ENCODE measurements at regions not wholly inside any gene's neighbourhood (a gene's known extent, or its start where the extent isn't known, plus 50 kb on each side); places are given as distances from the start of the nearest gene placed in this dataset.
"Not testable (repeated sequence)": the region's sequence is repeated elsewhere in the genome, so short reads cannot be mapped to it uniquely, and the experiment has no call there.

- no peak overlapping the region for H3K27ac Mint-ChIP-seq
- peaks cover 8% of the 10 kb centered on the region for H3K27me3 Mint-ChIP-seq
- H3K4me3 Mint-ChIP-seq = no peak overlapping the region
These were observed 497.4 kb downstream of the DISC1 start for GRCh38 chr1:232123775-232124659.

GRCh38 chr1:232117903-232118302 is 491.3 kb downstream of the DISC1 start:
- H3K36me3 Mint-ChIP-seq, H3K27me3 Mint-ChIP-seq, H3K27ac Mint-ChIP-seq, DNase-seq, CTCF ChIA-PET, H3K9me3 Mint-ChIP-seq, H3K4me1 Mint-ChIP-seq, H3K4me3 Mint-ChIP-seq: not testable (repeated sequence)

More at GRCh38 chr1:232123775-232124659, 497.4 kb downstream of the DISC1 start:
- DNase-seq = no peak
- Mint-ChIP-seq H3K9me3 (no peaks in the 10 kb centered on the region), H3K36me3 (no peaks in the 10 kb centered on the region), H3K4me1 (no peaks in the 10 kb centered on the region)
- CTCF ChIA-PET = no interaction called here

GRCh38 chr1:232114985-232115384 is 488.4 kb downstream of the DISC1 start:
- no peak overlapping the region for H3K27ac Mint-ChIP-seq
- no peaks in the 10 kb centered on the region for H3K36me3 Mint-ChIP-seq
- peaks cover 10% of the 10 kb centered on the region for H3K27me3 Mint-ChIP-seq
- H3K9me3 Mint-ChIP-seq = no peaks in the 10 kb centered on the region
- no peaks in the 10 kb centered on the region for H3K4me1 Mint-ChIP-seq
- CTCF ChIA-PET = no interaction called here
- DNase-seq = no peak
- no peak overlapping the region for H3K4me3 Mint-ChIP-seq

- Mint-ChIP-seq H3K36me3 (no peaks in the 10 kb centered on the region), H3K4me3 (no peak overlapping the region), H3K27ac (no peak overlapping the region), H3K4me1 (no peaks in the 10 kb centered on the region), H3K9me3 (no peaks in the 10 kb centered on the region), H3K27me3 (peaks cover 13% of the 10 kb centered on the region)
- CTCF ChIA-PET = no interaction called here
- no peak for DNase-seq
These were observed 485.5 kb downstream of the DISC1 start for GRCh38 chr1:232112076-232112475.

- no peak for DNase-seq
- H3K4me3 Mint-ChIP-seq = no peak overlapping the region
- no peaks in the 10 kb centered on the region for H3K36me3 Mint-ChIP-seq
- no peak overlapping the region for H3K27ac Mint-ChIP-seq
- CTCF ChIA-PET = no interaction called here
- no peaks in the 10 kb centered on the region for H3K4me1 Mint-ChIP-seq
- H3K9me3 Mint-ChIP-seq = no peaks in the 10 kb centered on the region
- peaks cover 13% of the 10 kb centered on the region for H3K27me3 Mint-ChIP-seq
These were observed 485.0 kb downstream of the DISC1 start for GRCh38 chr1:232111611-232112010.

GRCh38 chr1:232110281-232111090 is 483.9 kb downstream of the DISC1 start:
- Mint-ChIP-seq H3K27ac (no peak overlapping the region), H3K9me3 (no peaks in the 10 kb centered on the region), H3K4me1 (no peaks in the 10 kb centered on the region), H3K27me3 (peaks cover 13% of the 10 kb centered on the region), H3K36me3 (no peaks in the 10 kb centered on the region), H3K4me3 (no peak overlapping the region)
- CTCF ChIA-PET = no interaction called here
- no peak for DNase-seq

- no peak overlapping the region for H3K4me3 Mint-ChIP-seq
- CTCF ChIA-PET = no interaction called here
- H3K36me3 Mint-ChIP-seq = no peaks in the 10 kb centered on the region
- H3K27me3 Mint-ChIP-seq = peaks cover 13% of the 10 kb centered on the region
- H3K4me1 Mint-ChIP-seq = no peaks in the 10 kb centered on the region
- H3K27ac Mint-ChIP-seq = no peak overlapping the region
- H3K9me3 Mint-ChIP-seq = no peaks in the 10 kb centered on the region
- DNase-seq = no peak
These were observed 482.8 kb downstream of the DISC1 start for GRCh38 chr1:232109391-232109790.

- peaks cover 13% of the 10 kb centered on the region for H3K27me3 Mint-ChIP-seq
- no peaks in the 10 kb centered on the region for H3K9me3 Mint-ChIP-seq
- no peak for DNase-seq
- H3K4me3 Mint-ChIP-seq = no peak overlapping the region
- H3K4me1 Mint-ChIP-seq = no peaks in the 10 kb centered on the region
- H3K27ac Mint-ChIP-seq = no peak overlapping the region
- CTCF ChIA-PET = no interaction called here
- H3K36me3 Mint-ChIP-seq = no peaks in the 10 kb centered on the region
These were observed 482.0 kb downstream of the DISC1 start for GRCh38 chr1:232108598-232108997.

GRCh38 chr1:232106415-232106814 is 479.8 kb downstream of the DISC1 start:
- peaks cover 13% of the 10 kb centered on the region for H3K27me3 Mint-ChIP-seq
- no peak overlapping the region for H3K27ac Mint-ChIP-seq
- no peaks in the 10 kb centered on the region for H3K36me3 Mint-ChIP-seq
- no peaks in the 10 kb centered on the region for H3K9me3 Mint-ChIP-seq
- CTCF ChIA-PET = no interaction called here
- no peak overlapping the region for H3K4me3 Mint-ChIP-seq
- DNase-seq = no peak
- H3K4me1 Mint-ChIP-seq = no peaks in the 10 kb centered on the region

- Mint-ChIP-seq H3K36me3 (no peaks in the 10 kb centered on the region), H3K27ac (no peak overlapping the region), H3K4me1 (no peaks in the 10 kb centered on the region), H3K9me3 (no peaks in the 10 kb centered on the region), H3K27me3 (peaks cover 7% of the 10 kb centered on the region), H3K4me3 (no peak overlapping the region)
- no peak for DNase-seq
- CTCF ChIA-PET = no interaction called here
These were observed 479.0 kb downstream of the DISC1 start for GRCh38 chr1:232105561-232105960.

GRCh38 chr1:232101231-232101630 is 474.6 kb downstream of the DISC1 start:
- Mint-ChIP-seq H3K4me3 (no peak overlapping the region), H3K27ac (no peak overlapping the region), H3K27me3 (peaks cover 4% of the 10 kb centered on the region), H3K9me3 (peaks cover 2% of the 10 kb centered on the region), H3K4me1 (no peaks in the 10 kb centered on the region), H3K36me3 (no peaks in the 10 kb centered on the region)
- CTCF ChIA-PET = no interaction called here
- DNase-seq = no peak

GRCh38 chr1:232096751-232097150 is 470.2 kb downstream of the DISC1 start:
- Mint-ChIP-seq H3K27ac (no peak overlapping the region), H3K9me3 (peaks cover 2% of the 10 kb centered on the region), H3K4me3 (no peak overlapping the region), H3K27me3 (peaks cover 4% of the 10 kb centered on the region), H3K36me3 (no peaks in the 10 kb centered on the region), H3K4me1 (no peaks in the 10 kb centered on the region)
- CTCF ChIA-PET = no interaction called here
- no peak for DNase-seq

Data from activated naive CD4-positive, alpha-beta T cell treated with anti-CD3 and anti-CD28 coated beads, Interleukin-2, amount 10 ng/mL, durations not matched to agents 7 days and 5 days (primary cell).